T-helper 2 cell treated with Interferon-gamma antibody and Interleukin-4, amounts not matched to agents 100 ng/mL and 5 ng/mL, for 36 hours (primary cell): ENCODE measurements at regions not wholly inside any gene's neighbourhood (a gene's known extent, or its start where the extent isn't known, plus 50 kb on each side); places are given as distances from the start of the nearest gene placed in this dataset.

Experiments used
- intact Hi-C: fragments of 100-400 bp; cut with micrococcal nuclease; formaldehyde crosslinking; loops from one replicate; pipeline ENCODE4 v1.15.1; 2023

- intact Hi-C loops, result no loop called here
Observed at GRCh38 chr2:206845877-206846276, 80.5 kb downstream of the FASTKD2 start.

- intact Hi-C loops, result no loop called here
Observed at GRCh38 chr2:206846331-206846730, 80.9 kb downstream of the FASTKD2 start.

- intact Hi-C loops, result no loop called here
Observed at GRCh38 chr2:206846981-206847834, 81.8 kb downstream of the FASTKD2 start.

- intact Hi-C loops, result loop anchor here (10.0 kb wide), 2 partner anchors 314 to 484 kb away; partner anchors contain the start of gene KLF7
Observed at GRCh38 chr2:206850369-206850768, 85.0 kb downstream of the FASTKD2 start.

GRCh38 chr2:206851521-206851920 is 86.1 kb downstream of the FASTKD2 start:
- intact Hi-C loops, result loop anchor here (10.0 kb wide), 2 partner anchors 313 to 483 kb away; partner anchors contain the start of gene KLF7

GRCh38 chr2:206853915-206854314 is 85.4 kb upstream of the CPO start:
- intact Hi-C loops, result loop anchor here (10.0 kb wide), 2 partner anchors 311 to 481 kb away; partner anchors contain the start of gene KLF7

GRCh38 chr2:206855585-206856433 is 83.5 kb upstream of the CPO start:
- intact Hi-C loops, result loop anchor here (10.0 kb wide), 2 partner anchors 309 to 479 kb away; partner anchors contain the start of gene KLF7

GRCh38 chr2:206856513-206856912 is 82.8 kb upstream of the CPO start:
- intact Hi-C loops, result loop anchor here (10.0 kb wide), 2 partner anchors 308 to 478 kb away; partner anchors contain the start of gene KLF7

GRCh38 chr2:206858687-206859329 is 80.5 kb upstream of the CPO start:
- intact Hi-C loops, result loop anchor here (1.0 to 10.0 kb wide), 3 partner anchors 94 to 476 kb away; partner anchors contain the start of genes FASTKD2, KLF7 and MDH1B

- intact Hi-C loops, result loop anchor here (1.0 to 10.0 kb wide), 3 partner anchors 94 to 475 kb away; partner anchors contain the start of genes FASTKD2, KLF7 and MDH1B
Observed at GRCh38 chr2:206859330-206859739, 80.0 kb upstream of the CPO start.

- intact Hi-C loops, result no loop called here
Observed at GRCh38 chr2:206863196-206863595, 76.1 kb upstream of the CPO start.

GRCh38 chr2:206863716-206864115 is 75.6 kb upstream of the CPO start:
- intact Hi-C loops, result no loop called here

- intact Hi-C loops, result no loop called here
Observed at GRCh38 chr2:206867006-206867405, 72.3 kb upstream of the CPO start.

- intact Hi-C loops, result no loop called here
Observed at GRCh38 chr2:206869824-206870495, 69.4 kb upstream of the CPO start.

- intact Hi-C loops, result no loop called here
Observed at GRCh38 chr2:206873423-206873822, 65.9 kb upstream of the CPO start.

- intact Hi-C loops, result no loop called here
Observed at GRCh38 chr2:206875701-206876100, 63.6 kb upstream of the CPO start.

GRCh38 chr2:206876216-206876860 is 63.0 kb upstream of the CPO start:
- intact Hi-C loops, result no loop called here

- intact Hi-C loops, result no loop called here
Observed at GRCh38 chr2:206881708-206882410, 57.5 kb upstream of the CPO start.

GRCh38 chr2:206886696-206887095 is 52.6 kb upstream of the CPO start:
- intact Hi-C loops, result no loop called here
